Panc1 (cell line): ENCODE measurements at regions not wholly inside any gene's neighbourhood (a gene's known extent, or its start where the extent isn't known, plus 50 kb on each side); places are given as distances from the start of the nearest gene placed in this dataset.

ENCODE experiments used
- ATAC-seq: fragments of 200-7000 bp; cut with Tn5 transposase; 2 replicates; pipeline ENCODE4 v1.9.1; 2020; ENCODE audit warnings: mild to moderate bottlenecking, moderate library complexity
- BruUV-seq: library from RNA; stranded (reverse); fragments of 400-500 nt; replicated peaks from 2 replicates; lab custom pipeline; 2021; lab: Mats Ljungman, UMichigan
- CTCF ChIA-PET: fragments of 300-600 bp; sonication (Branson Sonifier 250); formaldehyde crosslinking; loops from one replicate; lab custom pipeline; 2022; ENCODE audit warnings: antibody characterized with exemption; lab: Charles Lee
- POLR2A ChIA-PET: fragments of 300-600 bp; sonication (Branson Sonifier 250); formaldehyde crosslinking; loops from one replicate; lab custom pipeline; 2022; ENCODE audit warnings: antibody characterized with exemption; lab: Charles Lee
- DNase-seq: peaks from one replicate; pipeline ENCODE4 v3.0.0-alpha.2; 2010; ENCODE audit warnings: low read depth, low spot score
- H3K27ac ChIP-seq: 2 replicates; pipeline ENCODE4 v1.5.1; 2011; ENCODE audit warnings: mild to moderate bottlenecking, low read length, inconsistent platforms
- H3K27me3 ChIP-seq: fragments of 200-500 bp; sonication (Bioruptor generic); 2 replicates; pipeline ENCODE4 v1.6.0; 2014; ENCODE audit warnings: low read length, inconsistent platforms; ENCODE audit not compliant: control insufficient read depth, insufficient read depth
- H3K36me3 ChIP-seq: fragments of 200-500 bp; sonication (Bioruptor generic); 2 replicates; pipeline ENCODE4 v1.5.1; 2014; ENCODE audit warnings: inconsistent platforms, mild to moderate bottlenecking, low read length, moderate library complexity; ENCODE audit not compliant: control insufficient read depth, insufficient read depth
- H3K4me1 ChIP-seq: 2 replicates; pipeline ENCODE4 v1.5.1; 2011; ENCODE audit warnings: inconsistent platforms, mild to moderate bottlenecking, low read length, moderate library complexity; ENCODE audit not compliant: control insufficient read depth, insufficient read depth
- H3K4me3 ChIP-seq, 2 experiments: 2 replicates each; pipeline ENCODE4 v1.5.1; 2011 to 2012; ENCODE audit warnings: low read depth in 2 of 2, low read length in 2 of 2, mild to moderate bottlenecking in 2 of 2, inconsistent platforms in 1 of 2, moderate library complexity in 1 of 2
- H3K9me3 ChIP-seq: fragments of 200-500 bp; sonication (Bioruptor generic); 2 replicates; pipeline ENCODE4 v1.5.1; 2014; ENCODE audit warnings: low read depth, mild to moderate bottlenecking, inconsistent platforms, low read length, moderate library complexity; ENCODE audit not compliant: control insufficient read depth, insufficient read depth
- SIN3A ChIP-seq: IDR thresholded peaks from 2 replicates; pipeline ENCODE4 v1.6.1; 2012; ENCODE audit warnings: low read depth, mild to moderate bottlenecking, low read length, moderate library complexity, borderline replicate concordance; ENCODE audit not compliant: insufficient read depth
- TCF7L2 ChIP-seq: IDR thresholded peaks from 2 replicates; pipeline ENCODE4 v1.6.1; 2011; ENCODE audit warnings: mild to moderate bottlenecking, low read depth, low read length, inconsistent platforms
- in situ Hi-C: cut with HindIII; loops from 2 replicates; pipeline ENCODE4 v1.10.0; 2016; ENCODE audit warnings: low sequenced_read_pairs, low pct_unique_long_range_greater_than_20kb
- intact Hi-C: fragments of 100-400 bp; cut with micrococcal nuclease; formaldehyde crosslinking; loops from one replicate; pipeline ENCODE4 v1.10.0; 2022; ENCODE audit not compliant: unreplicated experiment
- TF ChIP-seq, protein P1 (sequence below): fragments of 450-650 bp; IDR thresholded peaks from 2 replicates; pipeline ENCODE4 v1.5.1; 2017; ENCODE audit warnings: mild to moderate bottlenecking
- TF ChIP-seq, protein P2 (sequence below), 2 experiments: IDR thresholded peaks; 2 replicates each; pipeline ENCODE4 v1.6.1; 2011 to 2012; ENCODE audit warnings: low read depth in 2 of 2, control low read depth in 1 of 2, low read length in 1 of 2, mild to moderate bottlenecking in 1 of 2, moderate library complexity in 1 of 2; ENCODE audit not compliant: insufficient read depth in 1 of 2

DNA sequence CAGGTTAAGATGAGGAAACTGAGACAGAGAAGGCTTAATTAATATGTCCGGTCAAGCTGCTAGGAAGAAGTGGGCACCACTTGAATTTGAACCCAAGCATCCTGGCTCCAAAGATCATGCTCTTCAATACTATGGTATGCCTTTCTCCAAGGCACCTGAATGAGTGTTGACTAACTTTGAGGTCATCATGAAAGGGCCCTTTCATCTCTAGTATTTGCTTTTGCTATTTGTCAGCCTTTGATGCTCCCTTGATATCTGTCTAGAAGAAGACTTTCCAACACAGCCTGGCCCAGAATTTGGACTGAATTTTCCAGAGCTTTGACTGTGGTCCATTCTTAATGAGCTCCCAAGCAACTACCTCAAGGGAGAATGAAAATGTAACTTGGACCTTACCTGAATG lies 179.1 kb upstream of the DKK2 start:
- Histone ChIP-seq H3K4me1 (no peaks in the 10 kb centered on the region), H3K36me3 (no peaks in the 10 kb centered on the region), H3K27ac (no peak overlapping the region), H3K4me3 (no peak overlapping the region), H3K9me3 (no peaks in the 10 kb centered on the region), H3K27me3 (no peaks in the 10 kb centered on the region)
- DNase-seq (no peak), ATAC-seq (no peak)
- in situ Hi-C loops (no loop called here), intact Hi-C loops (no loop called here)
- no TSS peak for BruUV-seq
- TF ChIP-seq, protein P1, sequence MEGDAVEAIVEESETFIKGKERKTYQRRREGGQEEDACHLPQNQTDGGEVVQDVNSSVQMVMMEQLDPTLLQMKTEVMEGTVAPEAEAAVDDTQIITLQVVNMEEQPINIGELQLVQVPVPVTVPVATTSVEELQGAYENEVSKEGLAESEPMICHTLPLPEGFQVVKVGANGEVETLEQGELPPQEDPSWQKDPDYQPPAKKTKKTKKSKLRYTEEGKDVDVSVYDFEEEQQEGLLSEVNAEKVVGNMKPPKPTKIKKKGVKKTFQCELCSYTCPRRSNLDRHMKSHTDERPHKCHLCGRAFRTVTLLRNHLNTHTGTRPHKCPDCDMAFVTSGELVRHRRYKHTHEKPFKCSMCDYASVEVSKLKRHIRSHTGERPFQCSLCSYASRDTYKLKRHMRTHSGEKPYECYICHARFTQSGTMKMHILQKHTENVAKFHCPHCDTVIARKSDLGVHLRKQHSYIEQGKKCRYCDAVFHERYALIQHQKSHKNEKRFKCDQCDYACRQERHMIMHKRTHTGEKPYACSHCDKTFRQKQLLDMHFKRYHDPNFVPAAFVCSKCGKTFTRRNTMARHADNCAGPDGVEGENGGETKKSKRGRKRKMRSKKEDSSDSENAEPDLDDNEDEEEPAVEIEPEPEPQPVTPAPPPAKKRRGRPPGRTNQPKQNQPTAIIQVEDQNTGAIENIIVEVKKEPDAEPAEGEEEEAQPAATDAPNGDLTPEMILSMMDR = no peak
- TF ChIP-seq, protein P2, sequence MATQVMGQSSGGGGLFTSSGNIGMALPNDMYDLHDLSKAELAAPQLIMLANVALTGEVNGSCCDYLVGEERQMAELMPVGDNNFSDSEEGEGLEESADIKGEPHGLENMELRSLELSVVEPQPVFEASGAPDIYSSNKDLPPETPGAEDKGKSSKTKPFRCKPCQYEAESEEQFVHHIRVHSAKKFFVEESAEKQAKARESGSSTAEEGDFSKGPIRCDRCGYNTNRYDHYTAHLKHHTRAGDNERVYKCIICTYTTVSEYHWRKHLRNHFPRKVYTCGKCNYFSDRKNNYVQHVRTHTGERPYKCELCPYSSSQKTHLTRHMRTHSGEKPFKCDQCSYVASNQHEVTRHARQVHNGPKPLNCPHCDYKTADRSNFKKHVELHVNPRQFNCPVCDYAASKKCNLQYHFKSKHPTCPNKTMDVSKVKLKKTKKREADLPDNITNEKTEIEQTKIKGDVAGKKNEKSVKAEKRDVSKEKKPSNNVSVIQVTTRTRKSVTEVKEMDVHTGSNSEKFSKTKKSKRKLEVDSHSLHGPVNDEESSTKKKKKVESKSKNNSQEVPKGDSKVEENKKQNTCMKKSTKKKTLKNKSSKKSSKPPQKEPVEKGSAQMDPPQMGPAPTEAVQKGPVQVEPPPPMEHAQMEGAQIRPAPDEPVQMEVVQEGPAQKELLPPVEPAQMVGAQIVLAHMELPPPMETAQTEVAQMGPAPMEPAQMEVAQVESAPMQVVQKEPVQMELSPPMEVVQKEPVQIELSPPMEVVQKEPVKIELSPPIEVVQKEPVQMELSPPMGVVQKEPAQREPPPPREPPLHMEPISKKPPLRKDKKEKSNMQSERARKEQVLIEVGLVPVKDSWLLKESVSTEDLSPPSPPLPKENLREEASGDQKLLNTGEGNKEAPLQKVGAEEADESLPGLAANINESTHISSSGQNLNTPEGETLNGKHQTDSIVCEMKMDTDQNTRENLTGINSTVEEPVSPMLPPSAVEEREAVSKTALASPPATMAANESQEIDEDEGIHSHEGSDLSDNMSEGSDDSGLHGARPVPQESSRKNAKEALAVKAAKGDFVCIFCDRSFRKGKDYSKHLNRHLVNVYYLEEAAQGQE (IDR thresholded peaks at IDR 0.05; ENCODE audit: insufficient read depth in 1 of 2, low read depth in 2 of 2, low read length in 1 of 2) = no peak
- no peak for TF ChIP-seq SIN3A
- CTCF ChIA-PET = no interaction called here
- POLR2A ChIA-PET = no interaction called here

DNA sequence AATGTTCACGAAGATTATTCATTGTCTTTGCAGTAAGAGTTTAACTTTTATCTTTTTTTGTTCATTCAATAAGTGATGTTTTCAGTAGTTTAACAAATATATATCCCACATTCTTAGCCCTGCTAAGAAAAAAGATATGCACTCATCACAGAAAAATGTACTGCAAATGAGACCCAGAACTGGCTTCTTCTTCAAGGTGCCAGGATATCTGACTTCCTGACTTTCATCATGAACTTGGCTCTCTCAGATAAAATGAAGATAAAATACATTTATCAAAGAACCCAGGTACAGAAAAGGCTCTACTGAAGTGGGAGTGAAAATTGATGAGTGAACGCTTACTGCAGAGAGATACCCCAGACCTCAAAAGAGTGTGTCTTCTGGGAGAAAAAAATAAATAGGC lies 177.8 kb upstream of the DKK2 start:
- H3K36me3 ChIP-seq = no peaks in the 10 kb centered on the region
- H3K27ac ChIP-seq = no peak overlapping the region
- no peak for ATAC-seq
- no peak overlapping the region for H3K4me3 ChIP-seq
- no peaks in the 10 kb centered on the region for H3K4me1 ChIP-seq
- no TSS peak for BruUV-seq
- intact Hi-C loops = no loop called here
- no peaks in the 10 kb centered on the region for H3K27me3 ChIP-seq
- ChIA-PET POLR2A (no interaction called here), CTCF (no interaction called here)
- H3K9me3 ChIP-seq = no peaks in the 10 kb centered on the region
- in situ Hi-C loops = no loop called here
- TF ChIP-seq TCF7L2 (no peak), SIN3A (no peak)
- TF ChIP-seq, protein P2 (IDR thresholded peaks at IDR 0.05; ENCODE audit: insufficient read depth in 1 of 2, low read depth in 2 of 2, low read length in 1 of 2) = no peak
- DNase-seq = no peak
